Stimulated activated CD4-positive, alpha-beta T cell treated with anti-CD3 and anti-CD28 coated beads, Interleukin-2, amount 100 ng/mL, for 24 hours (primary cell): ENCODE measurements at regions not wholly inside any gene's neighbourhood (a gene's known extent, or its start where the extent isn't known, plus 50 kb on each side); places are given as distances from the start of the nearest gene placed in this dataset.

ENCODE experiments used
- DNase-seq, 2 donors: peaks; one replicate each; pipeline ENCODE4 v3.0.0-alpha.2; 2020

DNA sequence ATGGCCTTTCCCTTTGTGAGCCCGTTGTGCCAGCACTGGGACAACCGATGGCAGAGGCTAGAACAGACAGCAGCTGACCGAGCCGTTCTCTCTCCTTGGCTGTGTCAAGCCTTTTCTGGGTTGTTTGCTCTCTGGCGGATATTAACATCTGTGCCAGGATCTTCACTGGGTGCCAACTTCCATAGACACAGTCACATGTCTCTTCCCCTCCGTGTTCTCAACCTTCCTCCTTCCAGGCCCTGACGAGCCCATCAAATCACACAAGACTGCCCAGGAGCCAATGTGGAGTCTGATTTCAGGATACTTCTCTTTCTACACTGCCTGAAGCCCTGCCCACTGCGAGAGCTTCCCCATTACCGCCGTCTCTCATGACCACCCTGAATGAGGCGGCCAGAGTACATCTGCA is 111.0 kb upstream of the RALGAPA2 start:
- no peak for DNase-seq

DNA sequence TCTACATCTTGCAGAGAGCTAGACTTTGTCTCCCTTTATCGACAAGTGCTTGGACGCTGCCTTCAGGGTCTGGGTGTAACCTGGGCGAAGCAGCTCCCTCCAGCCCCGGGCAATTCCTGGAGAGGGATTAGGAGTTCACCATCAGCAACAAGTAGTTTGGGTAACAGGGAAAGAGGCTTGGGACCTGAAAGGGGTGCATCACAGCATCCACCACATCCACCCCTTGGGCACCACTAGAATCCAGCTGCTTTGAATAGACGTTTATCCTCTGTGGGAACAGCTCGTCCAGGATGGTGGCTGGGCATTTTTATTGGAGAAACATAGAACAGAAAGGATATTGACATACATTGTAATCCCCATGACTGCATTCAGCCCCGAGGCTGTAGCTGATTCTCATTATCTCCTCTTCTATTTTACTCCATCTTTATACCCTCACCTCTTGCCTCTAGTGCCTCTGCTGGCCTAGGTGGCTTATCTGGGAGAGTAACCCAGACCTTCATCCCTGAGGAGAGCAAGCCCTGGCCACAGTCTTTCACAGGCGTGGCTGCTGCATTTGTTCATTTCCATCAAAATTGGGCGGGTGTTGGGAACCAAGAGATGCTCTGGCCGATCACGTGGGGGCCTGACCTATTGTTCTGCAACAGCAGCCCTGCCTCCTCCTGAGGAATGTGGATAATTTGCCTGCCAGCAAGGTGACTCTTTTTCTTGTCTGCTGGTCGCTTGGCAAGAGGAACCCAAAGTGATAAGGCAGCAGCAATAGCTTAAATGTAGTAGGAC is 109.2 kb upstream of the RALGAPA2 start:
- no peak for DNase-seq

DNA sequence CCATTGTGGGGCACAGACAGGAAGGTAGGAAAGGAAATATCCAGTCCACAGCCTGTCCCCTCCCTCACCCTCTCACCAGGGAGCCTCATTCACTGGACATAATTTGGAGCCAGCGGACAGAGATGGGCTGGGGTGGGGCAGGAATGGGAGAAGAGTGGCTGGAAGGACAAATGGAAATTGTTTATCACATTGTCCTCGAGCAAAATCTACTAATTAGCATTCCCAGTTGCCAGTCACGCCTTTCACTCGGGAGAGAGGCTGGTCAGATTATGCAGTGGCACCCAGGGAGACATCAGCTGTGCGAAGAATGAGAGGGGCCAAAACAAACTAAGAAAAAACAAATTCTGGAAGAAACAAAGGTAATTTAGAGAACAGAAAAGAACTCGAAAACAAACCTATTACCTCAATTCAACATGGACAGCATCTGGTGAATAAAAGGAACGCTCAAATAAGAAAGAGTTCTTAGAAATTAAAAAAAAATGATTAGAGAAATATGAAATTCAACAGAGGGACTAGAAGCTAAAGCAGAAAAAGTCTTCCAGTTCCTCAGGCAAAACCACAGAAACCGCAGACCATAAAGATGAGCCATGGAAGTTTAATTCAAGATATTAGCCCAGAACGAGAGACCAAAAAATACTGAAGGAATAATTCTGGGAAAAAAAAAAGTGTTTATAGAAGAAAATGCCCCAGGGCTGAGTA is 108.5 kb upstream of the RALGAPA2 start:
- DNase-seq: no peak

DNA sequence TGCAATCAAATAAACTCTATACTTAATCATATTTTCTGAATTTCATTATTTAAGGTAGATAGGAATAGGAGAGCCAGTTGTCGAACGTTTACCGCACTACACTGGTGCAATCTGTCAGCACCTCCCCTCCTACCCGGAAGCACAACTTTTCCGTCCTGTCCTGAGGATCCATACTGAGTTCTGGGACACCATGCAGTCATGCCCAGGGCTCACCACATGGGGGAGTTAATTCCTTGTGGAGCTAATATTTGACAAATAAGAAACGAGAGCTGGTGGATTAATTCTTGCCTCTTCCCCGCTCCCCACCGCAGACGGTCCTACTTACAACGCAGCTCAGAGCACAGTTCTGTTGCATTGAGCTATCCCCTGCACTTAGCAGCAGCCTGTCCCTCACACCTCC is 107.7 kb upstream of the RALGAPA2 start:
- DNase-seq: no peak

DNA sequence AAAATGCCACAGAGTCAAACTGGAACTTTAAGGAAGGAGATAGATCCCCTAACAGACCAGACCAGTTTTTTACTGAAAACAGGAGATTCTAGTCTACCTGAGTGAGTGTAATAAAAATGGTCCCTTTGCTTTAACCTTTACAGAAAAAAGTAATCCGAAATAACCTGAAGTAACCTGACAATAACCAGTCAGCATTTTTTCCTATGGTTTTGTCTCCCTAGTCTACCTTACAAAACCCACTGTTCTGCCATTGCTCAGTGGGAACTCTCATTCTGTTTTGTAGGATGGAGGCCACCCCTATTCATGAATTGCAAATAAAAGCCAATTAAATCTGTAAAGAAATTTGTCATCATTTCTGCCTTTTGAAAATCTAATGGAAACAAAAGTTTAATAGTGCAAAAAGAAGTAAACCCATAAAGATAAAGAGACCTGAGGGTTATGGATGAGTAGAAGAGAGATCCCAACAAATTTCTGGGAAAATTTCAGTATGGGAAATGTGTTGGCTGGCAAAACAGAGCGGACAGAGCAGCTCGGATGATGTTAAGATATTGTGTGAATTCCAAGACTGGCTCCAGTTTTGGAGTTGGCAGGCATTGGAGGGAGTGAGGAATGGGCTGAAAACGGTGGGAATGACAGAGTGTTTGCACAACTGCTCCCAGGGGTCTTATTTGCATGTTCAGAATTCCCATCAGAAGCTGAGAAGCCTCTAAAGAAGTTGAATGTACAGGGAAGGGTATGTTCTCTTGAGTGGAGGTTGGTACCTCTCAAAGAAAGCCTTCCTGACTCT is 104.7 kb upstream of the RALGAPA2 start:
- DNase-seq: no peak

DNA sequence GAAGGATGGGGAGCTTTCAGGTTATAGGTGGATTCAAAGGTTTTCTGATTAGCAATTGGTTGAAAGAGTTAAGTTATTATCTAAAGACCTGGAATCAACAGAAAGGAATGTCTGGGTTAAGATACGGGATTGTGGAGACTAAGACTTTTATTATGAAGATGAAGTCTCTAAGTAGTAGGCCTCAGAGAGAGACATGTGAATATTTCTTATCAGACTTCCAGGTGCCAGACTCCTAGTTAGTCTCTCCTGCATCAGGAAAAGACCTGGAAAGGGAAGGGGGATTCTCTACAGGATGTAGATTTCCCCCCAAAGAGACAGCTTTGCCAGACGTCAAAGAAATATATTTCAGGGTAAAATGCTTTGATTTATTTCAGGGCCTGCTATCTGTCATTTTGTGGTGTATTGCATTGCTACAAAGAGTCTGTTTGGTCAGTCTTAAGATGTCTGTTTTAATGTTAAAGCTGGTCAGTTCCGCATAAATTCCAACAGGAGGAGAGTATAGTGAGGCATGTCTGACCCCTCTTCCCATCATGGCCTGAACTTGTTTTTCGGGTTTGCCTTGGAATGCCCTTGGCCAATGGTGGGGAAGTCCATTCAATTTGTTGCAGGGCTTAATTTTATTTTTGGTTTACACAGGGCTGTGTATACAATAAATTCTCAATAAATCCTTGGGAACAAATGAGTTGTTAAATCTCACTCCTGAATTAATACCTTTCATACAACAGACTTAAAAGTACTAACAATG is 103.4 kb upstream of the RALGAPA2 start:
- no peak for DNase-seq

DNA sequence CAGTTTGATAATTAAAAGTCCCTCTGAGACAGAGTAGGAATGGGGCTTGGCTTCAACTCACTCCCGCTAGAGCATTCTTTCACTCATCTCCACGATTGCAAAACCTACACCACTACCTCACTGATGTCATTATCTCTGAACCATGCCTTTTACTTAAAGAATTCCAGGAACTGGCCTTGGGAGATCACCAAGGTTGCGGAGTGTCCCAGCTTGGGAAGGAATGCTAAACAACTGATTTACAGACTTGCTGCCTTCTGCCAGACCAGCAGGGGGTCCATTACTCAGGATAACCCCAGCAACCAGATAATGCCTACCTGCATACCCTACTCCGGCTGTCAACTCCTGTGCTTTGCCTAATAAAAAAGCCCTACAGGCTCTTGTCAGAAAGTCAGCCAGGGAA is 102.2 kb upstream of the RALGAPA2 start:
- no peak for DNase-seq

DNA sequence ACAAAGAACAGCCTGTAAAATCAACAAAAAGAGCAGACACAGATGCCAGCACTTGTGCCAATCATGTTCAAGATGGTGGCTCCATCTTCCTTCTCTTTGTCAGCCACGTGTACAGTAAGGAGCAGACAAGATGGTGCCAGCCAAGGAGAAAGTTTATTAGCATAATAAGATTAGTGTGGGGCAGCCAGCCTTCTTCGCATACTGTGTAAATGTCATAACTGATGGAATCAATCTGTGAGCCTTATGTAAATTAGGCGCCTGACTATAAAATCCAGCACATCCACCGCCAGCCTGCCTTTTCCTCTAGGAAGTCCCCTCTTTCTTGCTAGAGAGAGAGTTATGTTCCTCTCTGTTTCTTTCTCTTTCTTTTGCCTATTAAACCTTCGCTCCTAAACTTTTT is 99.7 kb upstream of the RALGAPA2 start:
- DNase-seq: no peak

DNA sequence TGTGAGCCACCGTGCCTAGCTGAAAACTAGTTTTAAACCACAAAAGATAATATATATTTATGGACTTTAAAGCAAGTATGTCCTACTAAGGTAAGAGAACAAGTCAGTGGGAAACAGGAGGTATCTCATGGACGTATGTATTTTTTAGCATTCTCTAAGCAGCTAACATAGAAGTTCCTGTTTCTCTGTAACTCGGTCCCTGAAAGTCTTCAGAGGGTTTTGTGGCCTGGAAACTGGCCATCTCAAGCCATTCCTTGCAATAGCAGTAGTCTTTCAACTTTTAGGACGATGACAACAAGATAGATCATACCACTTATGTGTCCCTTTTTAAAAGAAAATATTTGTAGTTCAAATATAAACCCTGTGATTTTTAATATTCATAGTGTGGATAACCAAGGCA is 95.6 kb upstream of the RALGAPA2 start:
- no peak for DNase-seq

DNA sequence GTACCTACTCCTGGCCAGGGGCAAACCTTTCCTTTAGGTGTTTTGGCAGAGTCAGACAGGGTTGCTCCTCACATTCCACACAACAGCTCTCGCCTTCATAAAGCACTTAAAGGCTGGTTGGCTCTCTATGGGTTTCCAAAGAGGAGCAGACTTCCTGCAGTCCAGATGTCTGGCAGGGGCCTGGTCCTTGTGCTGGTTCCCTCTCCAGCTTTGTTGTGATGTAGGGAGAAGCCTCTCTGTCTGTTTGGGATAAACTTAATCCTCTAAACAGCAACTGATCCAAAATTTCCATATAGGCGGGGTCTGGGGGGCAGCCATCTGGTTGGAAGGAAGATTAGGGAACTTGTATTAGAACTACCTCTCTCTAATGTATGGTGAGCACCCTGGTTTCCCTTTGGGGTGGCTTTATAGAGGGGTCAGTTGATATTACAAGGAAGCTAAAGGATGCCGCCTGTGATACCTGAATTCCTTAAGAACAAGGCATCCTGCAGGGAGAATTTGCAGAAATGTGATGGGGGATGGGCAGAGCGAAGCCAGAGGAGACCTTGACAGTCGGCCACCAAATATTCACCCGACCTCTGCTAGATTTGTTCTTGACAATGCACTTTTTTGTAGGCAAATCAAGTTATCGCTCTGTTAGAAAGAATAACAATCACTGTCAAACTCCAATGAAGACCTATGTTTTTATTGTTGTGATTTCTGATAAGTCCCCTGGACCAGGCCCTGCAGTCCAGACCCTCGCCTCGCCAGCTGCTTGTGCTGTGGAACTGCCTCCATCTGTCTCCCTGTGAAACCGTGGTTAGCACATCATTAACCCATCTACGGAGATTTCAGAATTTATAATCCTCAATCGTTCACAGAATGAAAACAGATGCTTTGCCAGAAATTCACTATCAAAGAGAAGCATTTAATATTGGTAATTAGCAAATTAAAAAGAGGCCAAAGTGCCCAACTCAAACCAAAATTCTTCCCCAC is 94.0 kb upstream of the RALGAPA2 start:
- DNase-seq: no peak

DNA sequence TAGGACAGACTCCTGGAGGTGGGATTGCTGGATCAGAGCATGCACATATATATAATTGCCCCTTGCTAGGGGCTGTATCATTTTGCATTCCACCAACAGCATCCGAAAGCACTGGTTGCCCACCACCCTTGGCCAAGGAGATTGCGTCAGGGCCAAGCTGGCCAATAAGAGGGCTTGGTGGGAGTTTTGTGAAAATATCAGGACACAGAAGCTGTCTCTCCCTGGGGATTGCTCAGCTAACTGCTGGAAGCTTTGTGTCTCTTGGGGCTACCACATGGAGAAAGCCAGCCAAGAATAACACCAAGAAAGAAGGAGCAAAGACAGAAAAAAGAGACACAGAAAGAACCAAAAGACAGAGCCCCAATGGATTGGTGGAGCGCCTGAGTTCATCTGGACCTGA is 90.6 kb upstream of the RALGAPA2 start:
- no peak for DNase-seq

DNA sequence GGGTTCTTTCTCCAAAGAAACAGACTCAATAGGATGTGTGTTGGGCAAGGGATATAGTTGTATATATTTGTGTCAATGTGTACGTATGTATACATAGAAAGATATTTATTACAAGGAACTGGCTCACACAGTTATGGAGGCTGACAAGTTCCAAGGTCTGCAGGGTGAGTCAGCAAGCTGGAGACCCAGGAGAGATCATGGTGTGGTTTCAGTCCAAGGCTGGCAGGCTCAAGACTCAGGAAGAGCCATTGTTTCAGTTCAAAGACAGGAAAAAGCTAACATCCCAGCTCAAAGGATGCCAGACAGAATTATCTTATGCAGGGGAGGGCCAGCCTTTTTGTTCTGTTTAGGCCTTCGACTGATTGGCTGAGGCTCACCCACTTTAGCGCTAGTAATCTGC is 89.9 kb upstream of the RALGAPA2 start:
- DNase-seq: no peak

DNA sequence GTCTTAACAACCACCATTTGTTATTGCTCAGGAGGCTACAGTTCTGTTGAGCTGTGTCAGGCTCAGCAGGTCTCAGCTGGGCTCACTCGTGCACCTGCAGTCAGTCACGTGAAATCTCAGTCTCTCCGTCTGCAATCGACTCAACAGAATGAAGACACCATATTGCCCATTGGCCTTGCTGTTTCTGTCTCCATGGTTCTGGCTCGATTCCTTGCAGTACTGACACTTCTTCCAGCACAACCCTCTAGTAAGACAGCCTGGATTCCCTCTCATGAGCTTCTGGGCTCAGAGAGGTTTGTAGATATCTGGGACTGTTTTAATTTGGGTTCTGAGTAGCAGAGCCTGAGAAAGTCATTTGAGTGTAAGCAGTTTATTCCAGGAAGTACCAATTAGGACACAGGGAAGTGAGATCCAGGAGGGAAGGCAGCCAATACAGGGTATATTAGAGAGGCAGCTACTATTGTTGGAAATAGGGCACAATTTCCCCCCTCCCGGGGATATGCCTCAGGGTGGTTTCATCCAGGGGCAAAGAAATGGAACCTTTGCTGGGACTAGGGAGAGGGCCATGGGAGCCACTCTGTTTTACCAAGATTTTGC is 87.4 kb upstream of the RALGAPA2 start:
- DNase-seq: no peak

DNA sequence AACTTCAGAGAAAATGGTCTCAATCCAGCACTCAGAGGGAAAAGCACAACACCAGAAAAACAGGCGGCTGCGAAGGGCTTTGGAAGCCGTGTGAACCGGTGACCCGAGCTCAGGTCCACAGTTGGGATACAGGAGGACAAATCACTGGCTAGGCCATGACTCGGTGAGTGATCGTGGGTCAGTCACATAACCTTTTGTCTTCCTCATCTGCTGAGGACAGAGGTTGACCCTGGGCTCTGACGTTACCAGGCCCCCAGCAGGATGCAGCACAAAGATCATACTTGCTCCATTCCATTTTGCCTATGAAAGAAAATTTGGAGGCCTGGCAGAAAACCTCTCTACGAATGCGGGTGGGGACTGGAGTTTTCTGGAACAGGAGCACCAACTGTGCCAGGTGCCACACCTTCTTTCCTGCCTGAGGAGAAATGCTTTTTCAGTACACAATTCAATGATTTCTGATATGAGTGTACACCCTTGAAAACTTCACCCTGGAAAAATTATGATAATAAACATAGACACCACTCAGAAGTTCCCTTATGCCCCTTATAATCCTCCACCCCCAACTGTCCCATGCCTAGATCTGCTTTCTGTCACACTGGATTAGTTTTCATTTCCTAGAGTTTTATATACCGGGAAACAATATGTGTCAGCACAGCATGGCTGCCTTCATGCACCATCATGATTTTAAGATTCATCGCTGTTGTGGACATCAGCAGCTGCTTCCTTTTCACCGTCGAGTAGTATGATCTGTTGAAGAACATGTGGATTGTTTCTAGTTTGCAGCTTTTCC is 85.3 kb upstream of the RALGAPA2 start:
- DNase-seq: no peak

DNA sequence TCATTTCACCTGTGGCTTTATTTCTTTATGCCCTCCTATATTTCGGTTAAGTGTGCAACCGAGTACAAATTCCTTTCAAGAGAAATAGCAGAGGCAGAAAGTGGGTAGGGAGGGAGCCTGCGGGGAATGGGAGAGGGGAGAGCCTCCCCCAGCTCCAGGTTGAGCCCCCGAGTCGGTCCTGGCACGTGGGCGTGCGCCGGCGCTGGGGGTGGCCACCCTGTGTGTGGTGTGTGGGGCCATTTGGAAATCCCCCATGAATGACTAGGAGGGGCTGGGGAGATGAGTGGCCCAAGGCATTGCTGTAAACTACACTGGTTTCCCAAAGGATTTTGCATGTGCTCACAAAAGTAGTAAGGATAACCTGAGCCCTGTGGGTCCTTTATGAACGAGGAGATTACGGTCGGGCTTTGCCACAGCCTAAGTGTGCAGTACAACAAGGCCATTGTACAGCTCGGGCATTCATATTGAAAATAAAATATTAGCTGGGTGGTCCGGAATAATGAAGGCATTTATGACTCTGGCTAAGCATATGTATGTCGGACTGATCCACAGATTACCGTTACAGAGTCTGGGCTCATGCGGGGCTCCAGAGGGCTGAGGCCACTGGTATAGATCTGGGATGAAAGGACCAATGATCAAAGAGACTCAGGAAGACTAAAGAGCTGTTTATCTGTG is 84.5 kb upstream of the RALGAPA2 start:
- DNase-seq: no peak

DNA sequence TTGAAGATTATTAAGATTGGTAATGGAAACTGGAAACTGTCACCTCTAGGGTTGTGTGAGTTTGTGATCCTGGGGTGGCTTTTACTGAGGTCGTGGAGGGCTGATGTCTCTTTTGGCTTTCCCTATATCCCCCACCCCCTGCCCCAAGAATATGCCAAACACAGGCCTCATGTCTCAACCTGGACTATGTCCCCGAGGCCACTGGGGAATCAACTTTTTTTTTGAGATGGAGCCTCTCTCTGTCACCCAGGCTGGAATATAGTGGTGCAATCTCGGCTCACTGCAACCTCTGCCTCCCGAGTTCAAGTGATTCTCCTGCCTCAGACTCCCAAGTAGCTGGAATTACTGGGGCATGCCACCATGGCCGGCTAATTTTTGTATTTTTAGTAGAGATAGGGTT is 83.3 kb upstream of the RALGAPA2 start:
- no peak for DNase-seq

DNA sequence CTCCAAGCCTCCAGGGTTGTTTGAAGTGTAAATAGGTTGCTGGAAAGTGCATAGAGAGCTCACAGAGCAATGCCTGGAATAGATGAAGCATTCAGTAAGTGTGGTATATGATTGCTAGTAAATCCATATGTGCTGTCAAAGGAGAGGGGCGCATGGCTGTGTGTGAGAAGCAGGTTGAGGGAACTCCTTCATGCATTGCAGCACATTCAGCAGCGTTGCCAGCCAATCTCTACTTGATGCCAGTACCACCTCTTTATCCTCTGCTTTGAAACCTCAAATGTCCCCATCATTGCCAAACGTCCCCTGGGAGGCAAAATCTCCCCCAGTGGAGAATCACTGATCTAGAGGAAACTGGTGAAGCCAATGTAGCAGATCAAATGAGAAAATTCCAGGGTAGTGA is 82.7 kb upstream of the RALGAPA2 start:
- DNase-seq: no peak

DNA sequence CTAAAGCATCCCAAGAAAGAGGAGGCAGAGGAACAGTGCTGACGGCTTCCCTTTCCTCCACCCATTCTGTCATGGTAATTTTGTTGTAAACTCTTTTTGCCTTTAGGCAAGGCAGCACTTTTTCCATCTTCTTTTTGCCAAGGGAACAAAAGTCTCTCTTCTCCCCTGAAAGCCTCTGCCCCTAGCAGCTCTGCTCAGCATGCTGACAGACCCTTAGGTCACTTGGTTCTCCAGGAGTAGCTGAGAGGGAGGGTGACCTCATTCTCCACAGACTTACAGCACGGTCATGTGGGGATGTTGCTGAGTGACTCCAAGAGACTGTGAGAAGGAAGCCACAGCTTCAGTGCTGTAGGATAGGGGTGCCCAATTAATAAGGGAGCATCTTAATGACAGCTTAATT is 81.1 kb upstream of the RALGAPA2 start:
- DNase-seq: no peak

DNA sequence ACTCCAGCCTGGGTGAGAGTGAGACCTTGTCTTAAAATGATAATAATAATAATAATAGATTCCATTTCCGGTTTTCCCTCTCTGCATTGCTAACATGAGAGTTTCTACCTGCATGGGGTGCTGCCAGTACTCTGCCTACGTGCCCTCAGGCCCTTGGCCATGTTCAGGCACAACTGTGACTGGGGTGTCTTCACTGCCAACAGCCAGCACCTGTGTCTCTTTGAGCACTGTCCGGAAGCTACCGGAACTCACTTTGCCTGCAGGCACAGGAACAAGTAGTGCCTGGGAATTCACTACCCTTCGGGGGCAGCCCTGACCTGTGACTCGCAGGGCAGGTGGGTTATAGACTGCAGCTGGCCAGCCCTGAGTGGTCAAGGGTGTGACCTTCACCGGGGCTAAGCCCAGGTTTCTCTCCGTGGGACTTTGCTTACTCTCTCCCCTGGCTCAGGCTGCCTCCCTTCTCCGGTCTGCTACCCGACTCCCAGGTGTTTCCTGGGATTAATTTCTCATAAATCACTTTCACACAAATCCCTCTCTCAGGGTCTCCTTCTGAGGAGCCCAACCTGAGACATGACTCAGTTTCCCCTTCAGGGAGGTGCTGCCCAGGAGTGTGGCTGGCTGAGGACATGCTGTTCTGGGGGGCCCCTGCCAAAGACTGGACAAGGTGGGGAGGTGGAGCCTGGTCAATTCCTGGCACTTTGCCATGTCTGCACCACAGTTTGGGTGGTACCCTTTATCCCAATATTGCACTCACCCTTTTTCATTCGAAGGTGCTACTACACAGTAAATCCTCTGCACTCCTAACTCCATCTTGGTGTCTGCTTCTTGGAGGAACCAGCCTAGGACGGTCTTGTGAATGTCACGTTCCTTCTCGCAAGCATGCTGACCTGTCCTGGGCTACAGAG is 79.5 kb upstream of the RALGAPA2 start:
- no peak for DNase-seq
